Activated CD4-positive, alpha-beta T cell treated with anti-CD3 and anti-CD28 coated beads, Interleukin-2, amount 10 ng/mL, durations not matched to agents 7 days and 5 days (primary cell): ENCODE measurements at regions not wholly inside any gene's neighbourhood (a gene's known extent, or its start where the extent isn't known, plus 50 kb on each side); places are given as distances from the start of the nearest gene placed in this dataset.
"Not testable (repeated sequence)": the region's sequence is repeated elsewhere in the genome, so short reads cannot be mapped to it uniquely, and the experiment has no call there.

Experiments used
- CTCF ChIA-PET: fragments of 350-600 bp; sonication (Branson Sonifier 250); formaldehyde crosslinking; loops from one replicate; lab custom pipeline; 2021; ENCODE audit warnings: antibody characterized with exemption; lab: Charles Lee
- POLR2A ChIA-PET: fragments of 350-600 bp; sonication (Branson Sonifier 250); formaldehyde crosslinking; loops from one replicate; lab custom pipeline; 2021; ENCODE audit warnings: antibody characterized with exemption; lab: Charles Lee
- DNase-seq: peaks from one replicate; pipeline ENCODE4 v3.0.0-alpha.2; 2020
- H3K27ac Mint-ChIP-seq: one replicate; pipeline ENCODE4 v1.8.0; 2021; ENCODE audit warnings: mild to moderate bottlenecking, moderate library complexity, mixed read lengths
- H3K27me3 Mint-ChIP-seq: one replicate; pipeline ENCODE4 v1.8.0; 2021; ENCODE audit warnings: mixed read lengths
- H3K36me3 Mint-ChIP-seq: one replicate; pipeline ENCODE4 v1.8.0; 2021; ENCODE audit warnings: low read depth, mixed read lengths
- H3K4me1 Mint-ChIP-seq: one replicate; pipeline ENCODE4 v1.8.0; 2021; ENCODE audit warnings: mixed read lengths
- H3K4me3 Mint-ChIP-seq: one replicate; pipeline ENCODE4 v1.8.0; 2021; ENCODE audit warnings: mild to moderate bottlenecking, moderate library complexity, mixed read lengths
- H3K9me3 Mint-ChIP-seq: one replicate; pipeline ENCODE4 v1.8.0; 2021; ENCODE audit warnings: mixed read lengths

GRCh38 chr13:64639206-64639605, 2590.9 kb downstream of the PCDH9 start:
- DNase-seq = no peak
- CTCF ChIA-PET = no interaction called here
- H3K4me3 Mint-ChIP-seq = no peak overlapping the region
- no peaks in the 10 kb centered on the region for H3K4me1 Mint-ChIP-seq
- H3K27me3 Mint-ChIP-seq = no peaks in the 10 kb centered on the region
- no peaks in the 10 kb centered on the region for H3K9me3 Mint-ChIP-seq
- H3K27ac Mint-ChIP-seq = no peak overlapping the region
- H3K36me3 Mint-ChIP-seq = no peaks in the 10 kb centered on the region
- POLR2A ChIA-PET = no interaction called here

DNA sequence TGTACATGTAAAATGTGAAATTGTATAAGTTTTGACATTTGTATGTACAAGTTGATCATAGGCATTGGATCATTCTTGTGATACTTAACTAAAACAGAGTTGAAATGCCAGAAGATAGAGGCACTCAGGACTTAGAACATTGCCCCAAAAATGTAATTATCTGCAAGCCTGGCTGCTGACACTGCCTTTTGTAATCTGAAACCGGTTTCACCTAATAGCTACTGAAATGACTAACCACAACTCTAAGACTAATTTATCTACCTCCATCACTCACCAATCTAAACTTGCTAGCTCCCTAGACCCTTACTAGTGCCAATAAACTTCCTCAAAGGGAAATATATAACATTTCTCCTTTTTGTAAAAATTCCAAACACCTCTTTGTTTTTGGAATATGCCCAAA, 2596.2 kb downstream of the PCDH9 start:
- H3K36me3 Mint-ChIP-seq = no peaks in the 10 kb centered on the region
- H3K4me3 Mint-ChIP-seq = no peak overlapping the region
- H3K27me3 Mint-ChIP-seq = no peaks in the 10 kb centered on the region
- DNase-seq = no peak
- no peaks in the 10 kb centered on the region for H3K4me1 Mint-ChIP-seq
- peaks cover 2% of the 10 kb centered on the region for H3K9me3 Mint-ChIP-seq
- ChIA-PET POLR2A (no interaction called here), CTCF (no interaction called here)
- no peak overlapping the region for H3K27ac Mint-ChIP-seq

DNA sequence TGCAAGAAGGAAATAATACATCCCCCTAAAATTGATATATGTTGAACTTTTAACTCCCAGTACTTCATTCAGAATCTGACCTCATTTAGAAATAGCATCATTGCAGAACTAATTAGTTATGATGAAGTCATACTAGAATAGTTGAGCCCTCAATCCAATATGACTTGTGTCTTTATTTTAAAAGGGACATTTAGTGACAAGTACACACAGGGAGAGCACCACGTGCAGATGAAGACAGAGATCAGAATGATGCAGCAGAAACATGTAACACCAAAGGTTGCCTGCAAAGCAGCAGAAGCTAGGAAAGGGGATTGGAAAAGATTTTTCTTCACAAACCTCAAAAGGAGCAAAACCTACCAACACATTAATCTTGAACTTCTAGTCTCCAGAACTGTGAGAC, 2602.5 kb downstream of the PCDH9 start:
- no peak for DNase-seq
- no peak overlapping the region for H3K27ac Mint-ChIP-seq
- H3K4me1 Mint-ChIP-seq = no peaks in the 10 kb centered on the region
- no peaks in the 10 kb centered on the region for H3K36me3 Mint-ChIP-seq
- peaks cover 2% of the 10 kb centered on the region for H3K9me3 Mint-ChIP-seq
- POLR2A ChIA-PET = no interaction called here
- H3K4me3 Mint-ChIP-seq = no peak overlapping the region
- H3K27me3 Mint-ChIP-seq = no peaks in the 10 kb centered on the region
- CTCF ChIA-PET = no interaction called here

DNA sequence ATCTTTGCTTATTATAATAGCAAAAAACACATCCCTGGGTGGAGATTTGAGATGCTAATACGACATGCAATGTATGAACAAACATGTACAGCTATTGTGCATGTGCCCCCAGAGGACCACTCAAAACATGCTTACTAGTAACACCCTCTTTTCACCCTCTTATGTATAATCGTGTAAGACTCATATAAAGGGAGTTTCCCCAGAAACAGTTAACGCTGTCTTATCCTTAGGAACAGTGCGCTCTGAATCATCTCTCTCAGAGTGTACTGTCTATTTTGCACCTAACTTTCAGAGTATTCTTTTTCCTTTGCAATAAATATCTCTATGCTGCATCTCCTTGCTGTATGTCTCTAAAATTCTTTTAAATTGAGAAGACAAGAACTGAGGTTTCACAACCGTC, 2604.0 kb downstream of the PCDH9 start:
- POLR2A ChIA-PET = no interaction called here
- Mint-ChIP-seq H3K4me1 (no peaks in the 10 kb centered on the region), H3K27me3 (no peaks in the 10 kb centered on the region)

GRCh38 chr13:64617231-64617630, 2612.9 kb downstream of the PCDH9 start:
- Mint-ChIP-seq H3K36me3 (no peaks in the 10 kb centered on the region), H3K9me3 (no peaks in the 10 kb centered on the region), H3K27ac (no peak overlapping the region), H3K4me1 (no peaks in the 10 kb centered on the region), H3K27me3 (no peaks in the 10 kb centered on the region), H3K4me3 (no peak overlapping the region)
- POLR2A ChIA-PET = no interaction called here
- DNase-seq = no peak
- CTCF ChIA-PET = no interaction called here

More for the DNA sequence above, 2604.0 kb downstream of the PCDH9 start:
- Mint-ChIP-seq H3K9me3 (peaks cover 2% of the 10 kb centered on the region), H3K27ac (no peak overlapping the region), H3K36me3 (no peaks in the 10 kb centered on the region), H3K4me3 (no peak overlapping the region)
- DNase-seq = no peak
- CTCF ChIA-PET = no interaction called here

DNA sequence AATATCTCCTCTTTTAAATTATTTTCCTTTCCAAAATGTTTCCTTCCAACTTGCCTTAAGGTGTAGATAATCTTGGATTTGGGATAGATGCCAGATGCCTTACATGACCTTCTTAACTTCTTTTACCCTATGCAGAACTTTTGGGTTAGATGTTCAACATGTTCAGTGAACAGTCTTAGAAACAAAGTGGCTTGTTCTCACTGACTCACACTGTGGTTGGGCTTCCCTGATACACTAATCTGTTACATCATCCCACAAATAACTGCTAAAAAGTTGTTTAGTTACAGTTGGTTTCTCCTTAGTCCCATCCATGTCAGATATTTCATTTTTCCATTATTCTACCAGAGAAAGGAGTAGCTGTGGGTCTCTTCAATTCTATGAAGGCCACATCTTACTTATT, 2638.2 kb downstream of the PCDH9 start:
- Mint-ChIP-seq H3K27me3 (no peaks in the 10 kb centered on the region), H3K27ac (no peak overlapping the region), H3K4me1 (no peaks in the 10 kb centered on the region), H3K4me3 (no peak overlapping the region), H3K9me3 (peaks cover 8% of the 10 kb centered on the region), H3K36me3 (no peaks in the 10 kb centered on the region)
- ChIA-PET CTCF (no interaction called here), POLR2A (no interaction called here)
- DNase-seq = no peak

- H3K4me1 Mint-ChIP-seq = no peaks in the 10 kb centered on the region
- H3K36me3 Mint-ChIP-seq = no peaks in the 10 kb centered on the region
- H3K27me3 Mint-ChIP-seq = no peaks in the 10 kb centered on the region
- POLR2A ChIA-PET = interaction anchor here (0.8 kb wide), 1 partner anchor 356 kb away, joined by 3 read pairs; no protein-coding TSS in a partner anchor
- H3K4me3 Mint-ChIP-seq = no peak overlapping the region
- DNase-seq = no peak
- CTCF ChIA-PET = no interaction called here
- peaks cover 3% of the 10 kb centered on the region for H3K9me3 Mint-ChIP-seq
- H3K27ac Mint-ChIP-seq = no peak overlapping the region
Measured at GRCh38 chr13:64579331-64579730, 2650.8 kb downstream of the PCDH9 start.

- Mint-ChIP-seq H3K4me1 (no peaks in the 10 kb centered on the region), H3K9me3 (peaks cover 23% of the 10 kb centered on the region), H3K27ac (no peak overlapping the region), H3K4me3 (no peak overlapping the region), H3K27me3 (no peaks in the 10 kb centered on the region), H3K36me3 (no peaks in the 10 kb centered on the region)
- POLR2A ChIA-PET = no interaction called here
- no peak for DNase-seq
- CTCF ChIA-PET = interaction anchor here (0.6 kb wide), 1 partner anchor 199 kb away, joined by 4 read pairs; no protein-coding TSS in a partner anchor
Measured at GRCh38 chr13:64568748-64569147, 2661.4 kb downstream of the PCDH9 start.

DNA sequence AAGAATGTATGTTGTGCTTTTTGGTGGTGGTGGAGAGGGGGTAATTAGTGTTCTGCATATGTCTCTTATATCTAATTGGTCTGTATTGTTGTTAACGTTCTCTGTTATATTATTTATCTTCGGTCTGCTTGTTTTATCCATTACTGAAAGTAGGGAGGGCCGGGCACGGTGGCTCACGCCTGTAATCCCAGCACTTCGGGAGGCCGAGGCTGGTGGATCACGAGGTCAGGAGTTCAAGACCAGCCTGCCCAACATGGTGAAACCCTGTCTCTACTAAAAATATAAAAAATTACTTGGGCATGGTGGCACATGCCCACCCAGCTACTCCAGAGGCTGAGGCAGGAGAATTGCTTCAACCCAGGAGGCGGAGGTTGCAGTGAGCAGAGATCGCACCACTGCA, 2672.1 kb downstream of the PCDH9 start:
- CTCF ChIA-PET, DNase-seq, H3K36me3 Mint-ChIP-seq, H3K4me1 Mint-ChIP-seq, H3K4me3 Mint-ChIP-seq, POLR2A ChIA-PET, H3K27ac Mint-ChIP-seq, H3K9me3 Mint-ChIP-seq, H3K27me3 Mint-ChIP-seq: not testable (repeated sequence)

DNA sequence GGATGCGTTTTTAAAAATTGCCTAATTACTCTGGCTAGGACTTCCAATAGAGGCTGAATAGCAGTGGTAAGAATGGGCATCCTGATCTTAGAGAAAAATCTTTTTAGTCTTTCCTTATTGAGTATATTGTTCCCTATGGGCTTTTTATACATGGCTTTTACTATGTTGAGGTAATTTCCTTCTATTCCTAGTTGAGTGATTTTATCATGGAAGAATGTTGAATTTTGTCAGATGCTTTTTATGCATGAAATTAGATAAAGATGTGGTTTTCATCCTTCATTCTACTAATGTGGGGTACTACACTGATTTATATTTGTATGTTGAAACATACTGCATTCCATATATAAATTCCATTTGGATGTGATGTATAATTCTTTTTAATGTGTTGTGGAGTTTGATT, 2673.8 kb downstream of the PCDH9 start:
- Mint-ChIP-seq H3K27ac (no peak overlapping the region), H3K4me1 (no peaks in the 10 kb centered on the region), H3K36me3 (no peaks in the 10 kb centered on the region), H3K4me3 (no peak overlapping the region), H3K9me3 (peaks cover 5% of the 10 kb centered on the region), H3K27me3 (no peaks in the 10 kb centered on the region)
- DNase-seq = no peak
- POLR2A ChIA-PET = no interaction called here
- CTCF ChIA-PET = no interaction called here

- Mint-ChIP-seq H3K27ac (no peak overlapping the region), H3K4me1 (no peaks in the 10 kb centered on the region), H3K4me3 (no peak overlapping the region), H3K9me3 (peaks cover 3% of the 10 kb centered on the region), H3K36me3 (no peaks in the 10 kb centered on the region), H3K27me3 (no peaks in the 10 kb centered on the region)
- ChIA-PET CTCF (no interaction called here), POLR2A (no interaction called here)
- no peak for DNase-seq
Measured at GRCh38 chr13:64553411-64554129, 2676.6 kb downstream of the PCDH9 start.

- Mint-ChIP-seq H3K9me3 (peaks cover 3% of the 10 kb centered on the region), H3K36me3 (no peaks in the 10 kb centered on the region)
- no peak for DNase-seq
Measured at GRCh38 chr13:64551755-64552154, 2678.4 kb downstream of the PCDH9 start.

DNA sequence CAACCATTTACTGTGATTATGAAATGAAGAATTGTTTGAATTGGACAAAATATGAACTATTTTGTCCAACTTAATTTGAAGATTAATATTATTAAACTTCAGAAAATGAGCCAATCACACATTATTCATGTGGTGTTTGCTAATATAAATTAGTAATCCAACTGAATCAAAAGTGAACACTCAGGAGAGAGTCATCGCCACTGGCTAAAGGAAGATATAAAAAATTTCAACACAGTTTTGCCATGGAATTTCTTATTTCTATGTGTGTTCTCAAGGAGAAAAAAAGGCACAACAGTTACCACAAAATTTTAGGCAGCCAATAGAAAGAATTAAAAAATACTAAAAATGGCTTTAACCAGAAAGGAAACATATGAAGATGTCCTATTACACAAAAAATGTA, 2683.8 kb downstream of the PCDH9 start:
- Mint-ChIP-seq H3K9me3 (no peaks in the 10 kb centered on the region), H3K4me1 (no peaks in the 10 kb centered on the region), H3K27me3 (no peaks in the 10 kb centered on the region), H3K4me3 (no peak overlapping the region), H3K27ac (no peak overlapping the region), H3K36me3 (no peaks in the 10 kb centered on the region)
- ChIA-PET POLR2A (no interaction called here), CTCF (no interaction called here)
- no peak for DNase-seq

More at GRCh38 chr13:64551755-64552154, 2678.4 kb downstream of the PCDH9 start:
- no peak overlapping the region for H3K27ac Mint-ChIP-seq
- no peaks in the 10 kb centered on the region for H3K27me3 Mint-ChIP-seq
- no peaks in the 10 kb centered on the region for H3K4me1 Mint-ChIP-seq
- ChIA-PET POLR2A (no interaction called here), CTCF (no interaction called here)
- H3K4me3 Mint-ChIP-seq = no peak overlapping the region

- ChIA-PET CTCF (no interaction called here), POLR2A (no interaction called here)
- Mint-ChIP-seq H3K4me3 (no peak overlapping the region), H3K27ac (no peak overlapping the region), H3K36me3 (no peaks in the 10 kb centered on the region), H3K9me3 (no peaks in the 10 kb centered on the region), H3K4me1 (no peaks in the 10 kb centered on the region), H3K27me3 (no peaks in the 10 kb centered on the region)
- no peak for DNase-seq
Measured at GRCh38 chr13:64540976-64541375, 2689.2 kb downstream of the PCDH9 start.
